Gastrocnemius medialis (tissue), 4 donors: ENCODE measurements at regions not wholly inside any gene's neighbourhood (a gene's known extent, or its start where the extent isn't known, plus 50 kb on each side); places are given as distances from the start of the nearest gene placed in this dataset.

Source experiments
- ATAC-seq, 2 donors: fragments of 150-250 bp; one replicate each; pipeline ENCODE4 v1.9.1; 2016
- DNase-seq, 2 donors: peaks; one replicate each; pipeline ENCODE4 v3.0.0-alpha.2; 2019
- H3K27ac ChIP-seq, 4 donors: fragments of 200-600 bp; sonication (generic); 1 replicate in 1 of 4; 2 replicates in 3 of 4; pipeline ENCODE4 v1.5.1; 2016 to 2018; ENCODE audit warnings: mild to moderate bottlenecking in 2 of 4, moderate library complexity in 1 of 4
- H3K27me3 ChIP-seq, 3 donors: fragments of 200-600 bp; sonication (generic) in 2 of 3; 1 replicate in 1 of 3; 2 replicates in 2 of 3; pipeline versions ENCODE4 v1.5.1 to v1.6.0; 2016 to 2019; ENCODE audit warnings: mild to moderate bottlenecking in 1 of 3, moderate library complexity in 1 of 3
- H3K36me3 ChIP-seq, 2 donors: fragments of 200-600 bp; sonication (generic) in 1 of 2; one replicate each; pipeline ENCODE4 v1.5.1; 2017 to 2018
- H3K4me1 ChIP-seq, 2 donors: fragments of 200-600 bp; sonication (generic) in 1 of 2; one replicate each; pipeline ENCODE4 v1.5.1; 2016 to 2017; ENCODE audit warnings: mild to moderate bottlenecking in 2 of 2
- H3K4me3 ChIP-seq, 4 donors: fragments of 200-600 bp; sonication (generic) in 3 of 4; 1 replicate in 1 of 4; 2 replicates in 3 of 4; pipeline ENCODE4 v1.5.1; 2016 to 2019; ENCODE audit warnings: mild to moderate bottlenecking in 2 of 4
- H3K9me3 ChIP-seq, 3 donors: fragments of 200-600 bp; sonication (generic) in 2 of 3; 1 replicate in 1 of 3; 2 replicates in 2 of 3; pipeline ENCODE4 v1.5.1; 2016 to 2019
- POLR2A ChIP-seq, 2 donors: fragments of 450-650 bp; IDR thresholded peaks; one replicate each; pipeline ENCODE4 v1.6.1; 2017; ENCODE audit warnings: antibody characterized with exemption in 2 of 2, mild to moderate bottlenecking in 2 of 2, moderate library complexity in 2 of 2
- in situ Hi-C, 4 donors: fragments of 200-750 bp; cut with MboI; loops; one replicate each; pipeline versions ENCODE4 v1.15.0 to v1.8.0; 2017; ENCODE audit warnings: low sequenced_read_pairs in 4 of 4
- intact Hi-C: fragments of 100-400 bp; cut with DNase I; formaldehyde crosslinking; loops from one replicate; pipeline ENCODE4 v1.15.1; 2023; ENCODE audit warnings: low total_unique reads
- TF ChIP-seq, protein P1 (sequence below), 5 experiments: fragments of 450-650 bp in 3 of 5; fragments of 200-600 bp in 2 of 5; sonication (generic) in 2 of 5; IDR thresholded peaks in 4 of 5; conservative IDR thresholded peaks in 1 of 5; 1 replicate in 4 of 5; 2 replicates in 1 of 5; pipeline ENCODE4 v1.5.1; 2016 to 2019; ENCODE audit warnings: antibody characterized with exemption in 5 of 5, mild to moderate bottlenecking in 3 of 5, moderate library complexity in 3 of 5

DNA sequence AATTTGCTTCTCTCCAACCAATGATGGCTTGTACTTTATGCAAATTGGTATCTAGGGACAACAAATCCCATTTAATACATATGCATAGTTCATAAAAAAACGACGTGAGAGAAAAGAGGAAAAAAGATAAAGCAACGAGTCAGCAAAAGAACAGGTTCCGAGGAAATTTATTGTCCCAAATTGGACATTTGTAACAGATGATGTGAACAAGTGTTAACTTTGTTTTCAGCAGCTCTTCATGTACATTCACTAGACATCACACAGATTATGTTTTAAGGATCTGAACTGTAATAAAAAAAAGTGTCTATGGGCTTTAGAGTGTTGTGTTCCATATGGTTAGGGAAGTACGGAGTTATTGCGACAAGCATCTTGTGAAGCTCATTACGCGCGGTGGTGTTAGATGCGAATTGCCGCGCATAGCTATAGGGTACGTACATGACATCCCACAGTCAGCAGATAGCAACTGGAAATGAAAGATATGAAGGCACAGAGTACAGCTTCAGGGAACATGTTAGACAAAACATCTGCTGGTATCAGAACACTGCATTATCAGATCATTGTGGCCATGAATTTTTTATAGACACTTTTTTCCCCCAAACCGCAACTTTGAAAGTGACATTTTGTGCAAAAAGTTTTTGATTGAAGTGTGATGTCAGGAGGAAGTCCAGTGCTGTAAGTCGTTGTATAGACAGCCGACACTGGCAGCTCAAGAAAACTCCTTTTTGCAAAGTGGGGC lies 1073.1 kb upstream of the FANCL start:
- no peaks in the 10 kb centered on the region for H3K9me3 ChIP-seq
- TF ChIP-seq, protein P1, sequence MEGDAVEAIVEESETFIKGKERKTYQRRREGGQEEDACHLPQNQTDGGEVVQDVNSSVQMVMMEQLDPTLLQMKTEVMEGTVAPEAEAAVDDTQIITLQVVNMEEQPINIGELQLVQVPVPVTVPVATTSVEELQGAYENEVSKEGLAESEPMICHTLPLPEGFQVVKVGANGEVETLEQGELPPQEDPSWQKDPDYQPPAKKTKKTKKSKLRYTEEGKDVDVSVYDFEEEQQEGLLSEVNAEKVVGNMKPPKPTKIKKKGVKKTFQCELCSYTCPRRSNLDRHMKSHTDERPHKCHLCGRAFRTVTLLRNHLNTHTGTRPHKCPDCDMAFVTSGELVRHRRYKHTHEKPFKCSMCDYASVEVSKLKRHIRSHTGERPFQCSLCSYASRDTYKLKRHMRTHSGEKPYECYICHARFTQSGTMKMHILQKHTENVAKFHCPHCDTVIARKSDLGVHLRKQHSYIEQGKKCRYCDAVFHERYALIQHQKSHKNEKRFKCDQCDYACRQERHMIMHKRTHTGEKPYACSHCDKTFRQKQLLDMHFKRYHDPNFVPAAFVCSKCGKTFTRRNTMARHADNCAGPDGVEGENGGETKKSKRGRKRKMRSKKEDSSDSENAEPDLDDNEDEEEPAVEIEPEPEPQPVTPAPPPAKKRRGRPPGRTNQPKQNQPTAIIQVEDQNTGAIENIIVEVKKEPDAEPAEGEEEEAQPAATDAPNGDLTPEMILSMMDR (IDR thresholded peaks at IDR 0.05 in 4 of 5, conservative IDR thresholded peaks at IDR 0.05 in 1 of 5) = no peak
- no peak for TF ChIP-seq POLR2A (IDR thresholded peaks at IDR 0.05)
- ATAC-seq (no peak), DNase-seq (no peak)
- no peaks in the 10 kb centered on the region for H3K36me3 ChIP-seq
- H3K4me3 ChIP-seq = no peak overlapping the region
- H3K27me3 ChIP-seq = peaks cover 0 to 11% (median 4%) of the 10 kb centered on the region in 3 donors
- intact Hi-C loops = no loop called here
- H3K27ac ChIP-seq = no peak overlapping the region
- H3K4me1 ChIP-seq = no peaks in the 10 kb centered on the region
- in situ Hi-C loops = loop anchor here in 1 of 4 donors (25.0 kb wide), 1 partner anchor 1248 kb away; the partner anchor contains the start of gene BCL11A

DNA sequence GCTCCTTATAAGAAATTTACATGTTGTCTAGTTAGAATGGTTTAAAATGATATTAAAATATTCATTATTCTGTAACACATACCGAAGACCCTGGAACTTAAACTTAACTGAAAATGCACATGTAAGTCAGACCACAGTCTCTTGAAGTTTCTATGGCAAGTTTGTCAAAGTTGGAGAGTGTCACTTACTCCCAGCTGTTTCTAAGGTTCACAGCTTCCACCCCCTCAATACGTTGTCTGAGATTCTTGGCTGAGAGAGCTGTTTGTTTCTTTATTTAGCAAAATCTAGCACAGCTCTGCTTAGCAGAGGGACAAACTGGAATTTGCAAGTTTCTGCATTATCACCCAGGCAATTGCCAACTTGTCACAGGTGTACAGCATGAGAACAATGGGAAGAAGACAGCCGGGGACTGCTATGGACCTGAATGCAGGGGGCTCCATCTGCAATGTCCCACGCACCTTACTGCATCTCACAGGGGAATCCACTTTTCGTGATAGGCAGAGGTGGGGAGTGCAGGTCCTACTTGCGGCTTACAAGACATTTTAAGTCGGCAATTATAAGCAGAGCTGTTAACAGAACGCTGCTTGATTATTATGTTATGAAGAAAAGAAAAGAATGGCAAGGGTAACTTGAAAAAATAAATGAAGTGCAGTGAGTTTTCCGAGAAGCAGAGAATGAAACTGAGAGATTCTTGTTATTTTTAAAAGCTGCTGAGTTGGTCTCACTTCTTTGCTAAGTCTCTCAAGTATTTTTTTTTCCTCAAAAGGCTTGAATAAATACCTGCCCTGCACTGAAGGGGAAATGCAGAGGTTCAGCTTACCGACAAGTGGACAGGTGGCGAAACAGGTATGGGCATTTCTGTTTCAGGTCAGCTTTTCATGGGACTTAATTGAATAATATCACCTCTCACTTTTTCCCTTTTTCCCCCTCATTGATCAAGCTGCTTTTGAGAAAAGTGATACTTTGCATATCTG lies 1072.1 kb upstream of the FANCL start:
- Histone ChIP-seq H3K9me3 (no peaks in the 10 kb centered on the region), H3K27me3 (peaks cover 0 to 11% (median 4%) of the 10 kb centered on the region in 3 donors), H3K4me3 (no peak overlapping the region), H3K4me1 (no peaks in the 10 kb centered on the region), H3K27ac (no peak overlapping the region), H3K36me3 (no peaks in the 10 kb centered on the region)
- ATAC-seq = no peak
- TF ChIP-seq POLR2A (IDR thresholded peaks at IDR 0.05) = no peak
- TF ChIP-seq, protein P1 (IDR thresholded peaks at IDR 0.05 in 4 of 5, conservative IDR thresholded peaks at IDR 0.05 in 1 of 5) = no peak
- in situ Hi-C loops (loop anchor here in 1 of 4 donors (25.0 kb wide), 1 partner anchor 1249 kb away; the partner anchor contains the start of gene BCL11A), intact Hi-C loops (no loop called here)
- DNase-seq = no peak

DNA sequence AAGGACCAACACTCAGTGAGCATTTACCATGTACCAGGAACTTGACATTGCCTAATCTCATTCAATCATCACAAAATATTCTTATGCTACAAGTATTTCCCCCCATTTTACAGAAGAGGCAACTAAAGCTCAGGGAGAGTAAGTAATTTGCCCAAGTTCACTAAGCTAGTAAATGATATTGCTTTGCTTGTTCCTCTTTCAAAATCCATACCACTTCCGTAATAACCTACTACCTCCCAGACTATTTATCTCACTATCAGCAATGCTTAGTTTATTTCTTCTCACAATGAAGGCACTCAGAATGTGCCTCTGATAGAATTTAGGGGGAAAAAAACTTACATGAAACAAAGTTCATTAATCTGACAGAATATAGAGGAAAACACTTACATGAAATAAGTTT lies 1070.9 kb upstream of the FANCL start:
- ATAC-seq = no peak
- H3K4me1 ChIP-seq = no peaks in the 10 kb centered on the region
- H3K36me3 ChIP-seq = no peaks in the 10 kb centered on the region
- no peaks in the 10 kb centered on the region for H3K9me3 ChIP-seq
- DNase-seq = no peak
- intact Hi-C loops = no loop called here
- peaks cover 0 to 11% (median 4%) of the 10 kb centered on the region in 3 donors for H3K27me3 ChIP-seq
- H3K4me3 ChIP-seq = no peak overlapping the region
- H3K27ac ChIP-seq = no peak overlapping the region
- TF ChIP-seq, protein P1 (IDR thresholded peaks at IDR 0.05 in 4 of 5, conservative IDR thresholded peaks at IDR 0.05 in 1 of 5) = no peak
- TF ChIP-seq POLR2A (IDR thresholded peaks at IDR 0.05) = no peak
- in situ Hi-C loops = loop anchor here in 1 of 4 donors (25.0 kb wide), 1 partner anchor 1250 kb away; the partner anchor contains the start of gene BCL11A

DNA sequence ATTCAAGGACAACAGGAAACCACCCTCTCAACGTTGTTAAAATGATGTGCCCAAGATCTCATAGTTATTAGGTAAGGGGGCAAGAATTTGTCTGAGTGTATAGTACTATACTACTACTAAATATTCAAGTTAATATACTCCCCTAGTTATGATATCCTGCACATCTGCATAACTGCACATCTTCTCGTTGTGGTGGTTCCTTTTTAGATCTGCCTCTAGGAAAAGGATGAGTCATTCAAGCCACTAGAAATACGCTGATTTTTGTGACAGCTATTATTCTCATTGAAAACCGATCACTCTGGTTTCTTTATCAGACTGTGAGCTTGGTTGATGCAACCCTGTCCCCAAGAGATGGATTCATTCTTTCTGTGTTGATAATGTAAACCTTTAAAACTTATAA lies 1067.0 kb upstream of the FANCL start:
- in situ Hi-C loops = loop anchor here in 2 of 4 donors (10.0 to 25.0 kb wide), 2 partner anchors 1254 to 1277 kb away; partner anchors contain the start of gene BCL11A (in 1 of the 2)
- no peaks in the 10 kb centered on the region for H3K4me1 ChIP-seq
- H3K9me3 ChIP-seq = no peaks in the 10 kb centered on the region
- H3K27ac ChIP-seq = no peak overlapping the region
- no peak for ATAC-seq
- H3K36me3 ChIP-seq = no peaks in the 10 kb centered on the region
- H3K27me3 ChIP-seq = peaks cover 0 to 11% (median 4%) of the 10 kb centered on the region in 3 donors
- no peak overlapping the region for H3K4me3 ChIP-seq
- no peak for DNase-seq
- no peak for TF ChIP-seq POLR2A (IDR thresholded peaks at IDR 0.05)
- TF ChIP-seq, protein P1 (IDR thresholded peaks at IDR 0.05 in 4 of 5, conservative IDR thresholded peaks at IDR 0.05 in 1 of 5) = no peak
- intact Hi-C loops = no loop called here
